Upper lobe of right lung (tissue), 1 donor: ENCODE measurements at regions not wholly inside any gene's neighbourhood (a gene's known extent, or its start where the extent isn't known, plus 50 kb on each side); places are given as distances from the start of the nearest gene placed in this dataset.

Experiments used
- ATAC-seq: fragments of 200-7000 bp; cut with Tn5 transposase; one replicate; pipeline ENCODE4 v1.9.1; 2020; ENCODE audit warnings: mild to moderate bottlenecking, moderate library complexity
- DNase-seq: peaks from one replicate; pipeline ENCODE4 v3.0.0-alpha.2; 2020
- H3K27ac ChIP-seq: fragments of 200-600 bp; one replicate; pipeline ENCODE4 v1.8.0; 2022
- H3K27me3 ChIP-seq: fragments of 200-600 bp; one replicate; pipeline ENCODE4 v1.8.0; 2022; ENCODE audit warnings: mild to moderate bottlenecking
- H3K36me3 ChIP-seq: fragments of 200-600 bp; one replicate; pipeline ENCODE4 v1.8.0; 2022
- H3K4me1 ChIP-seq: fragments of 200-600 bp; one replicate; pipeline ENCODE4 v1.8.0; 2022
- H3K4me3 ChIP-seq: fragments of 200-600 bp; one replicate; pipeline ENCODE4 v1.8.0; 2022; ENCODE audit warnings: mild to moderate bottlenecking
- H3K9me3 ChIP-seq: fragments of 200-600 bp; one replicate; pipeline ENCODE4 v1.8.0; 2022
- CTCF ChIP-seq: fragments of 200-600 bp; IDR thresholded peaks from one replicate; pipeline ENCODE4 v1.8.0; 2022; ENCODE audit warnings: antibody characterized with exemption
- intact Hi-C: fragments of 100-400 bp; cut with DNase I; formaldehyde crosslinking; loops from one replicate; pipeline ENCODE4 v1.11.0; 2022
- donor health status: DM: no; HTN: yes; CAD: no; lungs with severe emphysema.

GRCh38 chr7:54860003-54860775 lies 101.2 kb upstream of the SEC61G start:
- no peak for DNase-seq
- Histone ChIP-seq H3K27ac (no peak overlapping the region), H3K4me3 (no peak overlapping the region), H3K9me3 (no peaks in the 10 kb centered on the region), H3K36me3 (no peaks in the 10 kb centered on the region), H3K4me1 (no peaks in the 10 kb centered on the region), H3K27me3 (no peaks in the 10 kb centered on the region)
- ATAC-seq: peak; percentile 79
- intact Hi-C loops: no loop called here
- no peak for TF ChIP-seq CTCF

GRCh38 chr7:54860843-54861242 lies 101.8 kb upstream of the SEC61G start:
- Histone ChIP-seq H3K27ac (no peak overlapping the region), H3K36me3 (no peaks in the 10 kb centered on the region), H3K27me3 (no peaks in the 10 kb centered on the region), H3K9me3 (no peaks in the 10 kb centered on the region), H3K4me3 (no peak overlapping the region), H3K4me1 (no peaks in the 10 kb centered on the region)
- intact Hi-C loops: no loop called here
- no peak for TF ChIP-seq CTCF
- no peak for DNase-seq
- ATAC-seq: no peak

- Histone ChIP-seq H3K27me3 (no peaks in the 10 kb centered on the region), H3K27ac (no peak overlapping the region), H3K4me1 (no peaks in the 10 kb centered on the region), H3K9me3 (no peaks in the 10 kb centered on the region), H3K4me3 (no peak overlapping the region), H3K36me3 (no peaks in the 10 kb centered on the region)
- TF ChIP-seq CTCF: no peak
- ATAC-seq: no peak
- no peak for DNase-seq
- intact Hi-C loops: no loop called here
These were observed 105.7 kb upstream of the SEC61G start for GRCh38 chr7:54864663-54865062.

- intact Hi-C loops: no loop called here
- Histone ChIP-seq H3K4me1 (no peaks in the 10 kb centered on the region), H3K27me3 (no peaks in the 10 kb centered on the region), H3K4me3 (no peak overlapping the region), H3K36me3 (no peaks in the 10 kb centered on the region), H3K27ac (no peak overlapping the region), H3K9me3 (no peaks in the 10 kb centered on the region)
- ATAC-seq: no peak
- no peak for DNase-seq
- no peak for TF ChIP-seq CTCF
These were observed 110.5 kb upstream of the SEC61G start for GRCh38 chr7:54869523-54869922.

- no peak for ATAC-seq
- TF ChIP-seq CTCF: no peak
- H3K4me3 ChIP-seq: no peak overlapping the region
- no peaks in the 10 kb centered on the region for H3K27me3 ChIP-seq
- no peak for DNase-seq
- H3K27ac ChIP-seq: no peak overlapping the region
- no peaks in the 10 kb centered on the region for H3K36me3 ChIP-seq
- intact Hi-C loops: no loop called here
- H3K9me3 ChIP-seq: no peaks in the 10 kb centered on the region
- no peaks in the 10 kb centered on the region for H3K4me1 ChIP-seq
These were observed 115.8 kb upstream of the SEC61G start for GRCh38 chr7:54874804-54875203.

- no peak overlapping the region for H3K4me3 ChIP-seq
- intact Hi-C loops: no loop called here
- DNase-seq: no peak
- TF ChIP-seq CTCF: peak; percentile 22
- H3K27ac ChIP-seq: no peak overlapping the region
- H3K27me3 ChIP-seq: no peaks in the 10 kb centered on the region
- no peaks in the 10 kb centered on the region for H3K4me1 ChIP-seq
- peak; percentile 83 for ATAC-seq
- H3K36me3 ChIP-seq: no peaks in the 10 kb centered on the region
- H3K9me3 ChIP-seq: no peaks in the 10 kb centered on the region
These were observed 118.7 kb upstream of the SEC61G start for GRCh38 chr7:54877683-54878082.
